Bronchial epithelial cell (primary cell): ENCODE measurements at regions not wholly inside any gene's neighbourhood (a gene's known extent, or its start where the extent isn't known, plus 50 kb on each side); places are given as distances from the start of the nearest gene placed in this dataset.
"Not testable (repeated sequence)": the region's sequence is repeated elsewhere in the genome, so short reads cannot be mapped to it uniquely, and the experiment has no call there.

Experiments used
- DNase-seq: peaks from one replicate; pipeline ENCODE4 v3.0.0-alpha.2; 2010; ENCODE audit warnings: low read depth
- FAIRE-seq: peaks from 2 replicates; lab custom pipeline; 2011; peaks lifted over from hg19 to GRCh38; lab: Jason Lieb, UNC
- H3K27me3 ChIP-seq: 2 replicates; pipeline ENCODE4 v1.5.1; 2011; ENCODE audit warnings: low read length; ENCODE audit not compliant: control insufficient read depth, insufficient read depth
- H3K36me3 ChIP-seq: 2 replicates; pipeline ENCODE4 v1.5.1; 2011; ENCODE audit warnings: low read length; ENCODE audit not compliant: control insufficient read depth, insufficient read depth
- H3K4me3 ChIP-seq: 2 replicates; pipeline ENCODE4 v1.5.1; 2011; ENCODE audit warnings: mild to moderate bottlenecking, low read depth, low read length, control low read depth
- CTCF ChIP-seq: IDR thresholded peaks from 2 replicates; pipeline ENCODE4 v1.5.1; 2011; ENCODE audit warnings: mild to moderate bottlenecking, moderate library complexity, low read length, control low read depth, inconsistent platforms; ENCODE audit not compliant: insufficient read depth, severe bottlenecking

- Histone ChIP-seq H3K4me3 (no peak overlapping the region), H3K36me3 (no peaks in the 10 kb centered on the region), H3K27me3 (no peaks in the 10 kb centered on the region)
- DNase-seq (peak; percentile 41), FAIRE-seq (no peak)
- no peak for TF ChIP-seq CTCF
Measured at GRCh38 chr5:115450741-115451140, 93.8 kb downstream of the FEM1C start.

GRCh38 chr5:115448630-115449029, 95.9 kb downstream of the FEM1C start:
- H3K36me3 ChIP-seq, H3K4me3 ChIP-seq, H3K27me3 ChIP-seq, FAIRE-seq, DNase-seq: not testable (repeated sequence)

- H3K27me3 ChIP-seq, result no peaks in the 10 kb centered on the region
- no peak for TF ChIP-seq CTCF
- DNase-seq (peak; percentile 47), FAIRE-seq (no peak)
- H3K4me3 ChIP-seq, result no peak overlapping the region
- no peaks in the 10 kb centered on the region for H3K36me3 ChIP-seq
Measured at GRCh38 chr5:115440782-115441451, 103.7 kb downstream of the FEM1C start.

- Histone ChIP-seq H3K36me3 (no peaks in the 10 kb centered on the region), H3K27me3 (no peaks in the 10 kb centered on the region), H3K4me3 (no peak overlapping the region)
- FAIRE-seq (no peak), DNase-seq (no peak)
- TF ChIP-seq CTCF, result no peak
Measured at GRCh38 chr5:115439639-115440038, 104.9 kb downstream of the FEM1C start.

GRCh38 chr5:115439042-115439441, 105.5 kb downstream of the FEM1C start:
- Histone ChIP-seq H3K4me3 (no peak overlapping the region), H3K27me3 (no peaks in the 10 kb centered on the region), H3K36me3 (no peaks in the 10 kb centered on the region)
- TF ChIP-seq CTCF, result no peak
- no peak for FAIRE-seq
- no peak for DNase-seq

GRCh38 chr5:115435778-115436712, 108.5 kb downstream of the FEM1C start:
- no peak for TF ChIP-seq CTCF
- H3K27me3 ChIP-seq, result no peaks in the 10 kb centered on the region
- peak; percentile 80 for FAIRE-seq

More at GRCh38 chr5:115435778-115436712, 108.5 kb downstream of the FEM1C start:
- H3K36me3 ChIP-seq, result no peaks in the 10 kb centered on the region
- no peak overlapping the region for H3K4me3 ChIP-seq
- peak; percentile 77 for DNase-seq
